PC-9 (cell line): ENCODE measurements at regions not wholly inside any gene's neighbourhood (a gene's known extent, or its start where the extent isn't known, plus 50 kb on each side); places are given as distances from the start of the nearest gene placed in this dataset.

Experiments
- BruUV-seq: library from RNA; stranded (reverse); fragments of 400-500 nt; replicated peaks from 2 replicates; lab custom pipeline; 2021; lab: Mats Ljungman, UMichigan
- CTCF ChIA-PET: fragments of 300-600 bp; sonication (Branson Sonifier 250); formaldehyde crosslinking; loops from one replicate; lab custom pipeline; 2022; ENCODE audit warnings: antibody characterized with exemption; lab: Charles Lee
- POLR2A ChIA-PET: fragments of 300-600 bp; sonication (Branson Sonifier 250); formaldehyde crosslinking; loops from one replicate; lab custom pipeline; 2022; ENCODE audit warnings: antibody characterized with exemption; ENCODE audit not compliant: unreplicated experiment; lab: Charles Lee
- DNase-seq, 2 experiments: peaks; one replicate each; pipeline versions ENCODE4 v3.0.0 to v3.0.0-alpha.2; 2015 to 2022; ENCODE audit warnings: mixed read lengths in 1 of 2
- H2AFZ ChIP-seq: fragments of 200-600 bp; sonication (generic); 2 replicates; pipeline ENCODE4 v1.8.1; 2017; ENCODE audit warnings: antibody characterized with exemption
- H3F3A ChIP-seq: fragments of 200-600 bp; sonication (generic); 2 replicates; pipeline ENCODE4 v1.8.1; 2017; ENCODE audit warnings: antibody characterized with exemption, mild to moderate bottlenecking, low read depth; ENCODE audit not compliant: insufficient read depth
- H3K27ac ChIP-seq: fragments of 200-600 bp; sonication (generic); 2 replicates; pipeline ENCODE4 v1.6.1; 2016; ENCODE audit warnings: mixed run types
- H3K27me3 ChIP-seq: fragments of 200-600 bp; sonication (generic); 2 replicates; pipeline ENCODE4 v1.6.1; 2016; ENCODE audit warnings: low read depth, mixed run types; ENCODE audit not compliant: insufficient read depth
- H3K36me3 ChIP-seq: fragments of 200-600 bp; sonication (generic); 2 replicates; pipeline ENCODE4 v1.6.1; 2016; ENCODE audit warnings: low read depth, mixed run types
- H3K4me1 ChIP-seq: fragments of 200-600 bp; sonication (generic); replicated peaks from 2 replicates; pipeline ENCODE4 v1.6.1; 2016; ENCODE audit warnings: mixed run types; ENCODE audit not compliant: insufficient read depth
- H3K4me2 ChIP-seq: fragments of 200-600 bp; sonication (generic); 2 replicates; pipeline ENCODE4 v1.6.1; 2017; ENCODE audit warnings: mixed run types
- H3K4me3 ChIP-seq: fragments of 200-600 bp; sonication (generic); 2 replicates; pipeline ENCODE4 v1.6.1; 2016; ENCODE audit warnings: mixed run types
- H3K79me2 ChIP-seq: fragments of 200-600 bp; sonication (generic); 2 replicates; pipeline ENCODE4 v1.6.1; 2017; ENCODE audit warnings: low read depth, mixed run types
- H3K9me2 ChIP-seq: fragments of 200-600 bp; sonication (generic); 2 replicates; pipeline ENCODE4 v1.8.1; 2017; ENCODE audit warnings: mild to moderate bottlenecking; ENCODE audit not compliant: insufficient read depth
- H3K9me3 ChIP-seq: fragments of 200-600 bp; sonication (generic); 2 replicates; pipeline ENCODE4 v1.8.1; 2016; ENCODE audit warnings: low read depth; ENCODE audit not compliant: insufficient read depth
- H4K20me1 ChIP-seq: fragments of 200-600 bp; sonication (generic); 2 replicates; pipeline ENCODE4 v1.8.1; 2017; ENCODE audit not compliant: insufficient read depth
- CTCF ChIP-seq: fragments of 200-600 bp; sonication (generic); conservative IDR thresholded peaks from 2 replicates; pipeline ENCODE4 v1.6.1; 2017; ENCODE audit warnings: mixed run types, antibody characterized with exemption, mild to moderate bottlenecking, moderate library complexity
- EZH2 ChIP-seq: fragments of 200-600 bp; sonication (generic); IDR thresholded peaks from 2 replicates; pipeline ENCODE4 v1.8.0; 2017; ENCODE audit warnings: antibody characterized with exemption, low read depth
- intact Hi-C: fragments of 100-400 bp; cut with micrococcal nuclease; formaldehyde crosslinking; loops from one replicate; pipeline ENCODE4 v1.10.0; 2022; ENCODE audit not compliant: unreplicated experiment

GRCh38 chrX:42021058-42021457 is 97.7 kb upstream of the CASK start:
- no peak for DNase-seq
- no peak for TF ChIP-seq EZH2
- TF ChIP-seq CTCF, result no peak
- BruUV-seq, result no TSS peak
- ChIA-PET POLR2A (no interaction called here), CTCF (no interaction called here)
- Histone ChIP-seq H3K9me2 (no peaks in the 10 kb centered on the region), H3K79me2 (no peaks in the 10 kb centered on the region), H4K20me1 (no peaks in the 10 kb centered on the region), H3K4me3 (no peak overlapping the region), H2AFZ (no peak overlapping the region), H3F3A (no peaks in the 10 kb centered on the region), H3K36me3 (no peaks in the 10 kb centered on the region), H3K27me3 (no peaks in the 10 kb centered on the region), H3K4me1 (no peaks in the 10 kb centered on the region), H3K4me2 (no peak overlapping the region), H3K27ac (no peak overlapping the region), H3K9me3 (no peaks in the 10 kb centered on the region)
- intact Hi-C loops, result no loop called here

GRCh38 chrX:42020225-42020624 is 96.9 kb upstream of the CASK start:
- CTCF ChIA-PET, result no interaction called here
- H3K9me3 ChIP-seq, result no peaks in the 10 kb centered on the region
- TF ChIP-seq CTCF, result no peak
- TF ChIP-seq EZH2, result no peak
- H2AFZ ChIP-seq, result no peak overlapping the region
- no peak for DNase-seq
- no peaks in the 10 kb centered on the region for H3K4me1 ChIP-seq
- no TSS peak for BruUV-seq
- H4K20me1 ChIP-seq, result no peaks in the 10 kb centered on the region
- H3K27ac ChIP-seq, result no peak overlapping the region
- H3K79me2 ChIP-seq, result no peaks in the 10 kb centered on the region
- no peaks in the 10 kb centered on the region for H3K9me2 ChIP-seq
- no peaks in the 10 kb centered on the region for H3F3A ChIP-seq
- no peak overlapping the region for H3K4me3 ChIP-seq
- H3K4me2 ChIP-seq, result no peak overlapping the region
- H3K36me3 ChIP-seq, result no peaks in the 10 kb centered on the region
- POLR2A ChIA-PET, result no interaction called here
- H3K27me3 ChIP-seq, result no peaks in the 10 kb centered on the region
- intact Hi-C loops, result no loop called here

- TF ChIP-seq EZH2 (no peak), CTCF (no peak)
- POLR2A ChIA-PET, result no interaction called here
- CTCF ChIA-PET, result no interaction called here
- no peaks in the 10 kb centered on the region for H3K4me1 ChIP-seq
- no peaks in the 10 kb centered on the region for H3F3A ChIP-seq
- BruUV-seq, result no TSS peak
- no peak for DNase-seq
- no peak overlapping the region for H2AFZ ChIP-seq
- H3K36me3 ChIP-seq, result no peaks in the 10 kb centered on the region
- H3K79me2 ChIP-seq, result no peaks in the 10 kb centered on the region
- H3K27me3 ChIP-seq, result no peaks in the 10 kb centered on the region
- no peaks in the 10 kb centered on the region for H4K20me1 ChIP-seq
- no peak overlapping the region for H3K4me2 ChIP-seq
- H3K27ac ChIP-seq, result no peak overlapping the region
- H3K4me3 ChIP-seq, result no peak overlapping the region
- no peaks in the 10 kb centered on the region for H3K9me2 ChIP-seq
- no peaks in the 10 kb centered on the region for H3K9me3 ChIP-seq
- intact Hi-C loops, result no loop called here
These were observed 94.6 kb upstream of the CASK start for GRCh38 chrX:42017971-42018370.
